IMR-90 (cell line): ENCODE measurements at regions not wholly inside any gene's neighbourhood (a gene's known extent, or its start where the extent isn't known, plus 50 kb on each side); places are given as distances from the start of the nearest gene placed in this dataset.

Experiments used
- ATAC-seq: fragments of 200-7000 bp; cut with Tn5 transposase; 2 replicates; pipeline ENCODE4 v1.9.1; 2020; ENCODE audit warnings: low read depth, mild to moderate bottlenecking, moderate library complexity
- BruUV-seq: library from RNA; stranded (reverse); fragments of 400-500 nt; replicated peaks from 2 replicates; lab custom pipeline; 2021; lab: Mats Ljungman, UMichigan
- CTCF ChIA-PET: fragments of 300-600 bp; formaldehyde crosslinking; extraction: SDS; loops from one replicate; lab custom pipeline; 2021; ENCODE audit warnings: antibody characterized with exemption; lab: Yijun Ruan, JAX
- POLR2A ChIA-PET: fragments of 300-600 bp; sonication (Branson Sonifier 250); formaldehyde crosslinking; loops from one replicate; lab custom pipeline; 2022; ENCODE audit warnings: antibody characterized with exemption; ENCODE audit not compliant: unreplicated experiment; lab: Charles Lee
- DNase-seq: peaks from one replicate; pipeline ENCODE4 v3.0.0; 2013
- H2AFZ ChIP-seq: replicated peaks from 2 replicates; pipeline ENCODE3; 2013; ENCODE audit warnings: low read length, mild to moderate bottlenecking; ENCODE audit not compliant: poor library complexity
- H2AK5ac ChIP-seq: 2 replicates; pipeline ENCODE4 v1.6.1; 2013; ENCODE audit warnings: low read depth, low read length, inconsistent platforms
- H2AK9ac ChIP-seq: replicated peaks from 2 replicates; pipeline ENCODE3; 2013; ENCODE audit warnings: mild to moderate bottlenecking, low read depth, low read length, moderate library complexity; ENCODE audit not compliant: poor library complexity
- H2BK120ac ChIP-seq: 2 replicates; pipeline ENCODE4 v1.6.1; 2013; ENCODE audit warnings: low read depth, low read length, inconsistent platforms
- H2BK15ac ChIP-seq: 3 replicates; pipeline ENCODE4 v1.6.1; 2013; ENCODE audit warnings: low read depth, low read length, inconsistent platforms
- H2BK20ac ChIP-seq: 2 replicates; pipeline ENCODE4 v1.6.1; 2013; ENCODE audit warnings: low read depth, mild to moderate bottlenecking, inconsistent platforms, low read length, moderate library complexity
- H2BK5ac ChIP-seq: 2 replicates; pipeline ENCODE4 v1.6.1; 2013; ENCODE audit warnings: mild to moderate bottlenecking, low read depth, low read length, inconsistent platforms; ENCODE audit not compliant: poor library complexity, severe bottlenecking
- H3K14ac ChIP-seq: replicated peaks from 2 replicates; pipeline ENCODE4 v1.6.1; 2013; ENCODE audit warnings: low read depth, low read length, inconsistent platforms
- H3K18ac ChIP-seq: 2 replicates; pipeline ENCODE4 v1.6.1; 2013; ENCODE audit warnings: low read depth, low read length, control low read depth
- H3K23ac ChIP-seq: 2 replicates; pipeline ENCODE4 v1.6.1; 2013; ENCODE audit warnings: low read depth, low read length, inconsistent platforms
- H3K27ac ChIP-seq: 2 replicates; pipeline ENCODE4 v1.5.1; 2013; ENCODE audit warnings: mild to moderate bottlenecking, control low read depth, low read length; ENCODE audit not compliant: insufficient read depth
- H3K27me3 ChIP-seq: 2 replicates; pipeline ENCODE4 v1.6.1; 2013; ENCODE audit warnings: low read length; ENCODE audit not compliant: control insufficient read depth, insufficient read depth
- H3K36me3 ChIP-seq: 2 replicates; pipeline ENCODE4 v1.6.1; 2013; ENCODE audit warnings: low read length, mixed read lengths; ENCODE audit not compliant: control insufficient read depth, insufficient read depth
- H3K4ac ChIP-seq: 2 replicates; pipeline ENCODE4 v1.6.1; 2013; ENCODE audit warnings: low read depth, low read length, inconsistent platforms
- H3K4me1 ChIP-seq: 2 replicates; pipeline ENCODE4 v1.6.1; 2013; ENCODE audit warnings: low read length, mixed read lengths; ENCODE audit not compliant: control insufficient read depth, insufficient read depth
- H3K4me2 ChIP-seq: 2 replicates; pipeline ENCODE4 v1.6.1; 2013; ENCODE audit warnings: low read depth, mild to moderate bottlenecking, control low read depth, low read length, moderate library complexity
- H3K4me3 ChIP-seq: 2 replicates; pipeline ENCODE4 v1.5.1; 2013; ENCODE audit warnings: low read depth, mild to moderate bottlenecking, control low read depth, low read length, moderate library complexity; ENCODE audit not compliant: insufficient read depth
- H3K56ac ChIP-seq: 2 replicates; pipeline ENCODE4 v1.6.1; 2013; ENCODE audit warnings: low read length, inconsistent platforms; ENCODE audit not compliant: insufficient read depth; ENCODE audit errors: extremely low read depth
- H3K79me1 ChIP-seq, 2 experiments: 2 replicates each; pipeline ENCODE4 v1.6.1; 2013; ENCODE audit warnings: low read length in 2 of 2, inconsistent platforms in 1 of 2, low read depth in 1 of 2
- H3K9ac ChIP-seq: 2 replicates; pipeline ENCODE4 v1.6.1; 2013; ENCODE audit warnings: low read depth, low read length, control low read depth
- H3K9me1 ChIP-seq: 2 replicates; pipeline ENCODE4 v1.6.1; 2013; ENCODE audit warnings: low read length, inconsistent platforms; ENCODE audit not compliant: insufficient read depth
- H3K9me3 ChIP-seq: 2 replicates; pipeline ENCODE4 v1.6.1; 2013; ENCODE audit warnings: low read length; ENCODE audit not compliant: control insufficient read depth, insufficient read depth
- H4K20me1 ChIP-seq: 2 replicates; pipeline ENCODE4 v1.6.1; 2013; ENCODE audit warnings: low read length, inconsistent platforms; ENCODE audit not compliant: insufficient read depth
- H4K5ac ChIP-seq: 2 replicates; pipeline ENCODE4 v1.6.1; 2013; ENCODE audit warnings: mild to moderate bottlenecking, low read depth, low read length, control low read depth
- H4K8ac ChIP-seq, 2 experiments: 2 replicates each; pipeline ENCODE4 v1.6.1; 2013; ENCODE audit warnings: low read depth in 2 of 2, low read length in 2 of 2, control low read depth in 1 of 2, inconsistent platforms in 1 of 2
- H4K91ac ChIP-seq: 2 replicates; pipeline ENCODE4 v1.6.1; 2013; ENCODE audit warnings: low read depth, low read length, inconsistent platforms; ENCODE audit not compliant: insufficient read depth
- USF2 ChIP-seq: fragments of 150-350 bp; IDR thresholded peaks from 2 replicates; pipeline ENCODE4 v1.6.1; 2017; ENCODE audit warnings: mild to moderate bottlenecking, antibody characterized with exemption, low read length, low read depth
- WGBS, 2 experiments: methylation state at CpG; one replicate each; pipeline versions ENCODE4 v1.1.5 to v1.1.7; 2013; ENCODE audit warnings: missing lambda C conversion rate in 2 of 2; ENCODE audit not compliant: insufficient read length in 1 of 2; ENCODE audit errors: extremely low coverage in 2 of 2; 5-methylcytosine and 5-hydroxymethylcytosine counted together
- dilution Hi-C: fragments of 300-500 bp; cut with HindIII; formaldehyde crosslinking; loops from one replicate; pipeline ENCODE4 v1.14.3; 2018; ENCODE audit warnings: low sequenced_read_pairs; ENCODE audit not compliant: unreplicated experiment
- in situ Hi-C: fragments of 300-500 bp; cut with MboI; formaldehyde crosslinking; loops from 3 replicates; pipeline ENCODE4 v1.14.3; 2019; ENCODE audit warnings: low sequenced_read_pairs, inconsistent platforms, mixed read lengths
- intact Hi-C: fragments of 100-400 bp; cut with micrococcal nuclease; formaldehyde crosslinking; loops from 2 replicates; pipeline ENCODE4 v1.10.0; 2022

DNA sequence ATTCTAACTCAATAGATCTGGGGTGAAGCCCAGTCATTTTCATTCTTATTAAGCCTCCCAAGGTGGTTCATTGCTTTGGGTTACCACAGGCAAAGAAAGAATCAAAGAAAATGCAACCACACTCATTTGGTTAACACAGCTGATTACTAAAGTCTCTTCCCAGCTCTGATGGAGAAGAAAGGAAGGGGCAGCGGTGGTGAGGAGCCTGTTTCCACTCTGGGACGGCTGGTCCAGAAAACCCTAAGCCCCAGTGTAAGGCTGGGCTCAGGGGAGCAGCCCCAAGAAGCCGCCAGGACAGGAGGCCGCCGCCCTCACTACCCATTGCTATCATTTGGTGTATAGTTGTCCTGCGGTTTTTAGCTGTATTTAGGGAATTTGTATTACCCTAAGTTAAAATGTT, 226.9 kb downstream of the CD83 start:
- H3K9me3 ChIP-seq: peaks cover 5% of the 10 kb centered on the region
- no peak overlapping the region for H4K91ac ChIP-seq
- no peak overlapping the region for H2AK5ac ChIP-seq
- H3K27ac ChIP-seq: no peak overlapping the region
- no peak overlapping the region for H3K23ac ChIP-seq
- no peak overlapping the region for H3K4me2 ChIP-seq
- dilution Hi-C loops: no loop called here
- no peaks in the 10 kb centered on the region for H3K9me1 ChIP-seq
- H2BK20ac ChIP-seq: no peak overlapping the region
- no peak overlapping the region for H2BK5ac ChIP-seq
- in situ Hi-C loops: no loop called here
- CTCF ChIA-PET: no interaction called here
- no peaks in the 10 kb centered on the region for H4K20me1 ChIP-seq
- H3K27me3 ChIP-seq: peaks cover 42% of the 10 kb centered on the region
- H3K4ac ChIP-seq: no peak overlapping the region
- H2AFZ ChIP-seq: no peak overlapping the region
- ATAC-seq: no peak
- no peak overlapping the region for H3K18ac ChIP-seq
- no peak overlapping the region for H3K56ac ChIP-seq
- intact Hi-C loops: no loop called here
- no peak overlapping the region for H3K4me3 ChIP-seq
- no CpG with 5 or more reads among the region's 6 CpGs for WGBS, 2 experiments
- H3K36me3 ChIP-seq: no peaks in the 10 kb centered on the region
- no peak for DNase-seq
- no peak overlapping the region for H4K5ac ChIP-seq
- no peak overlapping the region for H4K8ac ChIP-seq
- no peak overlapping the region for H2BK15ac ChIP-seq
- H2BK120ac ChIP-seq: no peak overlapping the region
- H3K4me1 ChIP-seq: no peaks in the 10 kb centered on the region
- H3K79me1 ChIP-seq: no peaks in the 10 kb centered on the region
- POLR2A ChIA-PET: interaction anchor here (0.5 kb wide), 1 partner anchor 280 kb away, joined by 3 read pairs; no protein-coding TSS in a partner anchor
- H3K14ac ChIP-seq: no peak overlapping the region
- no TSS peak for BruUV-seq
- H2AK9ac ChIP-seq: no peak overlapping the region
- TF ChIP-seq USF2: no peak
- no peak overlapping the region for H3K9ac ChIP-seq
